Adrenal gland (tissue), 9 donors: ENCODE measurements at regions not wholly inside any gene's neighbourhood (a gene's known extent, or its start where the extent isn't known, plus 50 kb on each side); places are given as distances from the start of the nearest gene placed in this dataset.

Source experiments
- DNase-seq, 7 donors: peaks; one replicate each; pipeline ENCODE4 v3.0.0-alpha.2; 2019 to 2020
- H3K27ac ChIP-seq, 5 donors: fragments of 200-600 bp; sonication (generic) in 4 of 5; 1 replicate in 3 of 5; 2 replicates in 2 of 5; pipeline versions ENCODE4 v1.5.1 to v1.8.0; 2016 to 2020; ENCODE audit warnings: mild to moderate bottlenecking in 1 of 5
- H3K27me3 ChIP-seq: fragments of 200-600 bp; 2 replicates; pipeline ENCODE4 v1.8.0; 2021
- H3K36me3 ChIP-seq, 2 donors: fragments of 200-600 bp; replicated peaks in 1 of 2; 1 replicate in 1 of 2; 2 replicates in 1 of 2; pipeline versions ENCODE4 v1.5.1 to v1.8.0; 2018 to 2022
- H3K4me1 ChIP-seq, 2 donors: fragments of 200-600 bp; replicated peaks in 1 of 2; 1 replicate in 1 of 2; 2 replicates in 1 of 2; pipeline versions ENCODE4 v1.5.1 to v1.8.0; 2018 to 2021
- H3K4me3 ChIP-seq, 4 donors: fragments of 200-600 bp; sonication (generic) in 3 of 4; one replicate each; pipeline ENCODE4 v1.5.1; 2016 to 2018
- H3K9me3 ChIP-seq, 3 donors: fragments of 200-600 bp; sonication (generic) in 1 of 3; replicated peaks in 1 of 3; 1 replicate in 2 of 3; 2 replicates in 1 of 3; pipeline versions ENCODE4 v1.5.1 to v1.8.0; 2016 to 2021
- CTCF ChIP-seq, 6 experiments: fragments of 450-650 bp in 4 of 6; fragments of 200-600 bp in 2 of 6; sonication (generic) in 1 of 6; IDR thresholded peaks; 1 replicate in 5 of 6; 2 replicates in 1 of 6; pipeline versions ENCODE4 v1.5.1 to v1.8.0; 2016 to 2021; ENCODE audit warnings: antibody characterized with exemption in 6 of 6, mild to moderate bottlenecking in 2 of 6, moderate library complexity in 1 of 6
- POLR2A ChIP-seq, 2 donors: fragments of 450-650 bp; IDR thresholded peaks; one replicate each; pipeline ENCODE4 v1.6.1; 2017; ENCODE audit warnings: antibody characterized with exemption in 2 of 2, mild to moderate bottlenecking in 2 of 2, moderate library complexity in 1 of 2
- WGBS, 4 donors: extraction: QIAGEN DNeasy Blood & Tissue Kit in 2 of 4; methylation state at CpG; one replicate each; pipeline versions ENCODE4 v1.1.5 to v1.1.7; 2013 to 2017; 5-methylcytosine and 5-hydroxymethylcytosine counted together
- intact Hi-C, 2 donors: fragments of 100-400 bp; cut with DNase I; formaldehyde crosslinking; loops; one replicate each; pipeline versions ENCODE4 v1.14.1 to v1.15.0; 2022 to 2023
- donor health status: healthy with polysubstance abuse.
- donor health status: Bipolar disorder and iron deficiency.
- donor health status: DM: yes; HTN: yes; CAD: no.
- donor health status: DM: no; HTN: no; CAD: no.
- donor health status: DM: no; HTN: no; CAD: no.

DNA sequence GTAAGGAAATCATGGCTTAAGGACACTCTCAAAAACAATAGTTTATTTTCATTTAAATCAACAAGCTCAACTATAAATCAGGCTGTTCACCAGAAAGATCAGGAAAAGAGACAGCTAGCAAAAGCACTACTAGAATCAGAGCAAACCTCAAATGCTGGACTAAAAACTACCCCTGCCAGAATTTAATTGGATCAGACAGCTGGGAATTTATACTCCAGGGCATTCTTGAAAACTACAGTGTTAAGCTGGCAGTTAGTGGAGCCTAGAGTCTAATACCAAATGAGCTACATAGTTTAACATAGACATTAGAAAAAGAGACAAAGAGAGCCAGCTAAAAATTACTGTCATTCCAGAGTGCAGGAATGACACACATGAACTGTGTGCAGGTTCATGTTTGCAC is 1016.4 kb upstream of the CRIM1 start:
- H3K27ac ChIP-seq: no peak overlapping the region
- no peak for DNase-seq
- no peaks in the 10 kb centered on the region for H3K9me3 ChIP-seq
- H3K4me3 ChIP-seq: no peak overlapping the region
- H3K4me1 ChIP-seq: no peaks in the 10 kb centered on the region
- H3K27me3 ChIP-seq: no peaks in the 10 kb centered on the region
- intact Hi-C loops: no loop called here
- no peak for TF ChIP-seq POLR2A (IDR thresholded peaks at IDR 0.05)
- no peak for TF ChIP-seq CTCF (IDR thresholded peaks at IDR 0.05)
- H3K36me3 ChIP-seq: no peaks in the 10 kb centered on the region

DNA sequence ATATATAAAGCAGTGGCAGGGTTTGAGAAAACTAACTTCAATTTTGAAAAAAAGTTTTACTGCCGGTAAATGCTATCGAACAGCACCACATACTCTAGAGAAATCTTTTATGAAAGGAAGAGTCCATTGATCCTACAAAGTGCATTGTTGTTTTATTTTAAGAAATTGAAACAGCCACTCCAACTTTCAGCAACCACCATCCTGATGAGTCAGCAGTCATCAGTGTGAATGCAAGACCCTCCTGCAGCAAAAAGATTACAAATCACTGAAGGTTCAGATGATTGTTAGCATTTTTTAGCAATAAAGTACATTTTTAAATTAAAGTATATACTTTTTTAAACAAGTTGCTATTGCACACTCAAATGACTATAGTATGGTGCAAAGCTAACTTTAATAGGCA is 1017.7 kb upstream of the CRIM1 start:
- intact Hi-C loops: no loop called here
- no peak for DNase-seq
- Histone ChIP-seq H3K36me3 (no peaks in the 10 kb centered on the region), H3K9me3 (no peaks in the 10 kb centered on the region), H3K4me1 (no peaks in the 10 kb centered on the region), H3K4me3 (no peak overlapping the region), H3K27me3 (no peaks in the 10 kb centered on the region), H3K27ac (no peak overlapping the region)
- no peak for TF ChIP-seq CTCF (IDR thresholded peaks at IDR 0.05)
- TF ChIP-seq POLR2A (IDR thresholded peaks at IDR 0.05): no peak
- 89 to 100% (median 94%) methylated on average over 2 of the region's 2 CpGs for WGBS, 4 donors

DNA sequence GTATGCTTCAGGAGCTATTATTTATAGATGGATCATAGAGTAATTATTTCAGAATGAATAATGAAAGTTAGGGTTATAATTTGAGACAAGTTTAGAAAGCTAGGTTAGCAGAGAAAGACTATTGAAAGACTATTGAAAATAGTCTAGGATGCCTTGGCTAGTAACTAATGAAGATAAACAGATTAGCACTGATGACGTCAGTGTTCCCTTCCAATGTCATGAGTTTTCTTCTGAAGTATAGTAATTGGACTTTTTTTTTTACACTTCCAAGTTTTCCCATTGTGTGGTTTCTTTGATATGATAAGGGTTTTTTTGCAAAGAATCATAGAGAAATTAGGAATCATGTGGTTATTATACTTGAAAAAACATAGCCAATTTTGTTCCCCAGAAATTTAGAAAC is 1041.5 kb upstream of the CRIM1 start:
- WGBS, 4 donors: 47 to 71% (median 58%) methylated on average over 1 of the region's 1 CpG

GRCh38 chr2:35301369-35301768 is 1054.2 kb upstream of the CRIM1 start:
- TF ChIP-seq POLR2A (IDR thresholded peaks at IDR 0.05): no peak
- no peak for TF ChIP-seq CTCF (IDR thresholded peaks at IDR 0.05)
- H3K36me3 ChIP-seq: no peaks in the 10 kb centered on the region
- H3K9me3 ChIP-seq: no peaks in the 10 kb centered on the region
- no peaks in the 10 kb centered on the region for H3K27me3 ChIP-seq
- H3K27ac ChIP-seq: no peak overlapping the region
- intact Hi-C loops: no loop called here
- no peaks in the 10 kb centered on the region for H3K4me1 ChIP-seq
- no peak for DNase-seq
- no peak overlapping the region for H3K4me3 ChIP-seq
- WGBS, 4 donors: 84 to 88% (median 84%) methylated on average over 1 of the region's 1 CpG

More for the DNA sequence above, 1041.5 kb upstream of the CRIM1 start:
- no peaks in the 10 kb centered on the region for H3K9me3 ChIP-seq
- no peaks in the 10 kb centered on the region for H3K36me3 ChIP-seq
- no peak overlapping the region for H3K4me3 ChIP-seq
- TF ChIP-seq CTCF (IDR thresholded peaks at IDR 0.05) (no peak), POLR2A (IDR thresholded peaks at IDR 0.05) (no peak)
- no peaks in the 10 kb centered on the region for H3K27me3 ChIP-seq
- no peak overlapping the region for H3K27ac ChIP-seq
- no peak for DNase-seq
- H3K4me1 ChIP-seq: no peaks in the 10 kb centered on the region
- intact Hi-C loops: no loop called here
